Amniotic epithelial cell (primary cell): ENCODE measurements at regions not wholly inside any gene's neighbourhood (a gene's known extent, or its start where the extent isn't known, plus 50 kb on each side); places are given as distances from the start of the nearest gene placed in this dataset.

Experiments used
- DNase-seq: peaks from one replicate; pipeline ENCODE4 v3.0.0-alpha.2; 2010; ENCODE audit warnings: low read depth

DNA sequence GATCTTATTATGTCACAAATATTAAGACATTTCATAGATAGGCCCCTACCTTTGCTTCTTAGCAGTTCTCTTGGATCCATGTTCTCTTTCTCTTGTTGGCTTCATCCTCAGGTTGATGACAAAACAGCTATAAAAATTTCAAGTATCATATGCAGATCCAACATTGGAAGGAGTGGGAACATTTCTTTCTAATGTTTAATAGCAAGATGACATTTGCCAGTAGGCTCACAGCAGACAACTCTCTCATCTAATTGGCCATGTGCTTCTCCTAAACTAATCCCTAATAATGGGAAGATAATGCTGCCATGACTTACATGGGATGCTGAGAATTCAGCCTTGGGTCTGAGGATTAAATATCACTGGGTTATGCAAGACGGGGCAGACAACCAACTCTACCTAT is 485.5 kb upstream of the SEMA6A start:
- no peak for DNase-seq

DNA sequence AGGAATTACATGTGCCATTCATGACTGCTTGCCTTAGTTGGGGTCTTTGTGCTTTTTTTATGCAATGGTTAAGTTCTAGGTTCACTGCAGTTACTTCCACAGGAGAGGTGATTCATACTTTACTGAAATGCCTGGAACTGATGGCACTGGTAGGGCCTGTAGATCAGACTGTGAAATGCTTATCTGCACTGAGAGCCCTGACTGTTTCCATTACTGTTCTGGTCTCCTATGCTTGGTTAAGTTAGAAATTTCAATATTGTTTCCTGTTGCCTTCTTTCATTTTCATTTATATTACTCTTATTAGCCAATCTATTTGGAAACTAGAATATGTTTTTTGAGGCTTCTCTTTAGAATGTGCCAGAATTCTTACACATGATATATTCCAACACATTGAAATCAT is 484.1 kb upstream of the SEMA6A start:
- DNase-seq = no peak

DNA sequence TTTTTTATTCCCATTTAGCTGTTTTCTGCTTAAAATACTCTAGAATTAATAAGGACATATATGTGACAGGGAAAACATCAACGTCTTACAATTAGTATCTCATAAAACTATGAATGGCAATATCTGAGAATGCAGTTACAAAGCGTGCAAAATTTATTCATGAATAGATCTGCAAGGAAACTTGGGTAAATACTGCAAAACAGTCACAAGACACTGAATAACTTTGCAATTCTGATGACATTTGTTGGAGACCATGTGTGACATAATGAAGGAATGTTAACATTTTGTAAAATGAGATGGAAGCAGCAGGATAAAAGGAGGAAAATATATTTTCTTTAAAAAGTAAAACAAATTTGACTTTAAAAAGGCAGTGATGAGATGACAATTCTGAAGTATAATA is 480.9 kb upstream of the SEMA6A start:
- DNase-seq = no peak

DNA sequence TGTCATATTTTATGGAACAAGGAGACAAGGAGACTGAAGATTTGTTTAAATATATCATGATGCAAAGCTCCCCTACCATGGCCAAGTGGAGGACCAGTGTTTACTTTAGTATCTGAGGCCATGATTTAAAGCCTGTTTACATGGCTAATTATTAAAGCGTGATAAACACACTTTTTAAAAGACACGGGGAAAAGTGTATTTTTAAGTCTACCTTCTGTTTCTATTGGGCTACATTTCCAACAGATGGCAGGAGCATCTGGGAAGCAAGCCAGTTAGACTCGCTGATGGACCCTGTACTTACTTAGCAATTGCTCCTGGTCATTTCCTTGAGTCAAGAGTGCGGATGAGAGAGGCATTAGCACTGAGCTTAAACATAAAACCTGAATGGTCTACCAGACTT is 480.3 kb upstream of the SEMA6A start:
- DNase-seq = no peak

DNA sequence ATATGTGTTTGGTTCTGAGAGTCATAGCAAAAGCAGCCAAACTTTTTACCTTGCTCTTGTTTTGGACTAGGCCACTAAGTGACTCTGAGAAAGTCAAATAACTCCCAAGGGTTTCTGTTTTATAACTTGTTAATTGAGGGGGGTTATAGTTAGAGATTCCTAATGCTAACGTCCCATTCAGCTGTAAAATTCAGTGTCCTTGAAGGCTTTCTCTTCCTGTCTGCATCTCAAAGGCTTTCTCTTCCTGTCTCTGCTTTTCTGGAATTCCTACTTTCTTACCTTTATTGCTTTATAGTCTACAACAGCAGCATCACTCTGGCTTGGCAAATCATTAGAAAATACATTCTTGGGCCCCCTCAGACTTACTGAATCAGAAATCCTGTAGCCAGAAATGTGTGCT is 479.5 kb upstream of the SEMA6A start:
- DNase-seq = no peak

DNA sequence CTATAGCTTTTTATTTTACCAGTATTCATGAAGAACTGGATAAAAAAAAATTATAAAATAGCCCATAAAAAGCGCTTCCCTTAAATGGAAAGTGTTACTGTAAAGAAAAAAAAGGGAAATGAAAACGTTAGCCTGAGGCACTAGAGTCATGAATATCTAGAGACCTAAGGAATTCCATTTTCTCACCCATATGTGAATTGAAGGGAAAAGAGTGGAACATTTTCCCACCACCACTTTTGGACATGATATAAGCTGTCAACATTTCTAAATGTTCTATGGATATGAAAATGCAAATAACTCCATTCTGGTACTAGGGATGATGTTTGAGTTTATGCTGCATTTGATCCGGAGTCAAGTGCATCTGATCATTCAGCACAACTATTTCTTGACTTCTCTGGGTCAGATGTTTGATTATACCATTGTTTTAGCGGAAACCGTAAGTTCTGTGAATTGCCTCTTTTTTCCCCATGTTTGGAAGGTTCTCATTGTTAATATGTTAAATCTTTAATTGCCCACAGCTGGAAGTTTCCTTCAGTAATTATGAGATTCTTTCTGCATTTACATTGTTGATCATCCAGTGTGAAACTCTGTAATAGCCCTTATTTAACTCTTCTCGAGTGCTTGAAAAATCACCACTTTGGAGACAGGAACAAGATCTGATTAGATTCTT is 467.4 kb upstream of the SEMA6A start:
- no peak for DNase-seq

DNA sequence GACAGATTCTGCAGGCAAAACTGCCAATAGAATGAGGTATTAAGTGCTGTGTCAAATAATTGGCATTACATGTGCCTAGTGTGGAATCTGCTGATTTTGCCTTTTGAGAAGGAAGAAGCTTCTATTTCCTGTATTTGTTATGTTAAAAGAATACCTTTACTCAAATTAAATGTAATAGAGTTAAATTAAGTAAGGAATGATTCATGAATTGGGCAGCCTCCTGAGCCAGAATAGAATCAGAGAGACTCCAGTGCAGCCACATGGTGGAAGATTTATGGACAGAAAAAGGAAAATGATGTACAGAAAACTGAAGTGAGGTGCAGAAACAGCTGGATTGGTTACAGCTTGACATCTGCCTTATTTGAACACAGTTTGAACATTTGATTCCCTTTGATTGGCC is 464.4 kb upstream of the SEMA6A start:
- no peak for DNase-seq

DNA sequence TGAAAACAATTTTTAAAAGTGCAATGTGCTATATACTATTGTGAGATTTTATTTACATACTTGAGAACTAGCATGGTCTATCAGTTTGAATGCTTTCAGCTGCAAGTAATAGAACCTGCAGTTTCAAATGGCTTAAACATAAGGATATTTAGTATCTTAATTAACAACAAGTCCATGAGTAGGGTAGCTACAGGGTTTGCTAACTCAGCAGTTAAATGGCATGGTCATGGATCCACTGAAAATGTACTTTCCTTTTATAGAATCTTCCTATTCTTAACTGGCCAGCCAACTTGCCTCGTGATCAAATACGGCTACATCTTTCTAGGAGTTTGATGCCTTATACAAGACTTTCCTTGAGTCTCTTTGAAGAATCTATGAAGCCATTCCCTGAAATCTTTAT is 452.8 kb upstream of the SEMA6A start:
- DNase-seq = no peak

DNA sequence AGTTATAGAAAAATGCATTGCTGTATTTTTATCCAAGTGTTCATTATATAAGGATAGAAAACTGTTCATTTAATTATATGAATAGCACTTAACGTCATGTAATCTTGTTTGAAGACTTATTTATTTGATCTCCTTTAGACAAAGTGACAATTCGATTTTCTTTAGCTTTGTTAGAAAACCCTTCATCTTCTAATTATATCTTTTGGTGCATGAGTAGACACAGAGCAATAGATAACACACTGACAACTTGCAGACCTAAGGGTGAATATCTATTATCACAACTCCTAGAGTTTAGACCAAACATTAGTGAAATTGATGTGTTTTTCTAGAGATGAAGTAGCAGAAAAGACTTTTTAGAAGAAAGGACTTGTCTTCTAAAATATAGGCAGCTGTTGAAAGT is 446.4 kb upstream of the SEMA6A start:
- no peak for DNase-seq

DNA sequence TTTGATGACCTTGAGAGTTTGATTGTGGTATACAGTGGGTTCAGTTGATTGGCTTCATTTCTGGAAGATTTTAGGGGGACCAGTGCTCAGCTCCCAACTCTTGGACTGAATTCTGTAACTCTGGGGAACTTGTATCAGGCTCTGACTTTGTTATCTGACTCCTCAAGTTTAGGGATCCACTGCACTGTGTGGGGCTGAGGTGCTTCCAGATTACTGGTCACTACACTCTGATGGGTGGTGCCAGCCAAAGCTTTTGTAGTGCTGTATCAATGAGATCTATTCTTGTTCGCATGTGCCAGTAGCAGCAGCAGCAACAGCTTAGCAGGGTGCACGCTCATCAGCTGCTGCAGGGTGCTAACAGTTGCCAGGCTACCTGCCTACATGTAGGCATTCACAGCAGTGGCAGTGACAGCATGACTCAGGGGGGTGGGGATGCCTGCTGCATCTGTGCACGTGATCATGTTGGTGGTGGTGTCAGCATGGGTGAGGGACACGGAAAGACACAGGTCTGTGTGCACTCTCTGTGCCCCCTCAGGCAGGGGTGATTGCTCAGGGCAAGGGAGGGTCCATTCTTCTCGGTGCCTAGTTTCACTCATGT is 438.8 kb upstream of the SEMA6A start:
- DNase-seq = no peak

DNA sequence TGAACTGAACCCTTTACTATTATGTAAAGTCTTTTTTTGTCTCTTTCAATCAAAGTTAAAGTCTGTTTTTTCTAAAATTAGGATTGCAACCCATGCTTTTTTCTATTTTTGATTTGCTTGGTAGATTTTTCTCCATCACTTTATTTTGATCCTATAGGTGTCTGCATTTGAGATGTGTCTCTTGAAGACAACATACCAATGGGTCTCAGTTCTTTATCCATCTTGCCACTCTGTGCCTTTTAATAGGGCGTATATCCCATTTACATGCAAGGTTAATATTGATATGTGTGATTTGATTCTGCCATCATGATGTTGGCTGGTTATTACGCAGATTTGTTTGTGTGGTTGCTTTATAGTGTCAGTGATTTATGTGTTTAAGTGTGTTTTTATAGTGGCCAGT is 436.0 kb upstream of the SEMA6A start:
- no peak for DNase-seq

DNA sequence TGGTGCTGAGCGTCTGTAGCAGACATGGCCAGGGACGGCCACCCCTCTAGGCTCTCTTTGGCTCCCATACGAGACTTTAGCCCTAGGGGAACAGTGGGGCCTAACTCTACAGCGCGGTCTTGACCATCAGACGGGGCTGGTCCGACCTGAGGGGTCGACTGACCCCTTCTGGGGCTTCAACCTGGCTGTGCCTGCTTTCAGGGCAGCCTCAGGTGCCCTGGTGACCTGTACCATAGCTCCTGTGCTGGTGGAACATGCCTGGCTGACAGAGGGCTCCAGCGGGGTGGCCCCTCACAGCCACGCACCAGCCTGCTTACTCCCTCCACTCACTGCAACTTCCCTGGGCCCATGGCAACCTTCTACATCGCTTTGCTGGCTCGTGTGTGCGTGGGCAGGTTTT is 423.4 kb upstream of the SEMA6A start:
- no peak for DNase-seq

DNA sequence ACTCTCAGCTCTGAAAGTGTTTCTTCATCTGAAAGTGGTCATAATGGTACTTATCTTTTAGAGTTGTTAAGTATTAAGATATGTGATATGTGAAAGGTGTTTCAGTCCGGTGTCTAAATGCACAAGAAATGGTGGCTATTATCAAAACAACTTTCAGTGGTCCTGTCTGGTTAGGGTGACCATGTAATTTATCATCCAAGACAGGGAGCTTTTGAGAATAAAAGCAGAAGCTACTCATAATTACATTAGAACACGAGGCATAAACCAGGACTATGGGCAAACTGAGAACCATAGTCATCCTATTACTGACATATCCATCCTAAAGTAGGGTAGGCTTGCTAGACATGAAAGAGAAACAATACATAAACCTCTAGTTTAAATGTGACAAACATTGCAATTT is 418.1 kb upstream of the SEMA6A start:
- DNase-seq = no peak

DNA sequence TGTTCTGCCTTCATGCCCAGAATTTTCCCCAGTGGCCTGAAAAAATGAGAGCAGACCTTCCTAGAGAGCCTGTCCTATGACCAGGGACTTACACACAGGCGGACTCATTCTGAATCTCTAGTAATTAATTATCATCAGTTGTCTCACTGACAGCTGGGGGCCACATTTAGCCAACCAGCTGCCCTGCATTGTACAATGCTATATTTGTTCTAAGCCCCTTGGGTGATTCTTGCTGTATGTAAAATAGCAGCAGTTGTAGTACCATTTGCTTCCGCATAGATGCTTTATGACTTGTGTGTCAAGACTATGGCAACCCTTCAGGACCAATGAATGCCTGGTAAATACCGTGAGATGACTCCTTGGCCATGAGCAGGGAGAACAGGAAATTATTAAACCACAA is 415.4 kb upstream of the SEMA6A start:
- DNase-seq = no peak

DNA sequence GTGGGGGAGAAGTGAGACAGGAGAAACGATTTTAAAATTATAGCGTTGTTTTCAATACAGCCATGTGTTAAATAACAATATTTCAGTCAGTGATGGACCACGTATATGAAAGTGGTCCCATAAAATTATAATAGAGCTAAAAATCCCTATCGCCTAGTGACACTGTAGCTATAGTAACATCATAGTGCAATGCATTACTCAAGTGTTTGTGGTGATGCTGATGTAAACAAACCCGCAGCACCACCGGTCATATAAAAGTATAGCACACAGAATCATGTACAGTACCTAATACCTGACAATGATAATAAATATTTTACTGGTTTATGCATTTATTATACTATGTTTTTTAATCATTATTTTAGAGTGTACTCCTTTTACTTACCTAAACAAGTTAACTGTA is 407.4 kb upstream of the SEMA6A start:
- DNase-seq = no peak

DNA sequence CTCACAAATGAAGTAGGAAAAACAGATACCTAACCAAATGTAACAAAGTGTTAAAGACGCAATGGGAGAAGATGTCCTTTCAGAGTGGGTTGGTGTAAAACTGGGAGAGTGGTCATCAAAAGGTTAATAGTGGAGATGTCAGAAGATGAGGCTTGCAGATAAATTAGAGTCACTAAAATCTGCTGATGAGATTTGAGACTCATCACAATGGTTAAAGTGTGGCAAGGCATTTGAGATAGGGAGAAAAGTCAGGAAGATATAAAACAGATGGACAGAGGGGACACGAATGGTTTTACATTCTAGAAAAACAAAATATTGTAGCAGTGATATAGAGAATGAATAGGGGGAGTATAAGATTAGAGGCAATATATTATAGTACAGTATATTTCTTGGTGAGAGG is 406.0 kb upstream of the SEMA6A start:
- DNase-seq = no peak

DNA sequence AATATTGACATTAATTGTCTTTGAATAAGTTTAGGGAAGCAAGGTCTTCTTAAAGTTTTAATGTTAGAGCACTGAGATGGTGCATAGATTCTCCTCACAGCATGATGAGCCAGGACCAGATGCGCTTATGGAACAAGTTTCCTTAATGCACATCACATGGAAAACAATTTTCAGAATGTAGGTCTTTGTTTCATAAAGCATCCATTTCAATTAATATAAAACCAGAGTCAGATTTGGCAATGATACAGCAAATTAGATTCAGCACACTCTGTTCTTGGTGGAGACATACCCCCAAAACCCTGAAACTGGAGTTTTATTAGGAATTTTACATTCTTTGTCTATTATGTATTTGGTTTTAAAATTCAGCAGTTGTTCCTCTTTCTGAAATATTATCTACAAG is 402.1 kb upstream of the SEMA6A start:
- DNase-seq = no peak

DNA sequence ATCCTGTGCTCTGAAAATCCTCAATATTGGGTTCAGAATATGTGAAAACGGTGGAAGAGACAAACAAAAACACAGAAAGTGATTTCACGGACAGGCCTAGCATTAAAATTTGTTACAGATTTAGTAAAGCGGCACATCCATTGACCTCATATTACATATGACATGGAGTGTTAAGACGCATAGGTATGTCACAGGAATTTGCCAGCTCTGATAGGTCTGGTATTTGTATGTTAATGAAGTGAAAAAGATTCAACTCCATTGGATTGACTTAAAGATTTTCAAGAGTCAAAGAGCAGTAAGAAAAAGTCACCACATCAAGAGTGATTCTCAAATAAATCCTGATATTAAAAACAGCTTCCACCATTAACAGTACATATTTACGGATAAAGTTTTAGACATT is 396.5 kb upstream of the SEMA6A start:
- no peak for DNase-seq

DNA sequence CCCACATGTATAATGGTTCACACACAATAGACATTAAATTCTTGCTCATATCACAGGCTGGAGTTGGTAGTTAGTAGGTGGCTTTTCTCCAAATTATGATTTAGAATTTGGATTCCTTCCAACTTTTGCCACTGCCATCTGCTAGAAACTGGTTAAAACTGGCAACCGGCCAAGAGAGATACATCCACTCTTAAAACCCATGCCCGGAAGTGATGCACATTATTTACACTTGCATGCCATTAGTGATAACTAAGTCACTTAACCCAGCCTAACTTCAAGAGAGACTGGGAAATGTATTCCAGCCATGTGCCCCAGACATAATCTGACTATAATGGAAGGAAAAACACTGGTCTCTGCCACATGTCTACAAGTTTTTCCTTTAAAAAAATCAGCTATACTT is 395.7 kb upstream of the SEMA6A start:
- DNase-seq = no peak

DNA sequence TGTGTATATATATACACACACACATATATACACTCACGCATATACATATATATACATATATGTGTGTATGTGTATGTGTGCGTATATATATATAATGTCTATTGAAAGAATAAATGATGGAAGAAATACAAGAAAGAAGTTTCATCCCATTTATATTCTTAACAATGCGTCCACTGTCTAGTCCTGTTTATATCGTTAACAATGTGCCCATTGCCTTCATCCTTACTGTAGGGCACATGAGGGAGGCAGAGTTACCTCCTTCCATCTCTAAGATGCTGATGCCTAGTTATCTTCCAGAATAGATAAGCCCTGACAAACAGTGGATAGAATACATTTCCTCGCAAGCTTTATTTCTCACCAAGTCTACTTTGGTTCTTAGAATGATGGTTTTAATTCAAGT is 389.8 kb upstream of the SEMA6A start:
- DNase-seq = no peak

DNA sequence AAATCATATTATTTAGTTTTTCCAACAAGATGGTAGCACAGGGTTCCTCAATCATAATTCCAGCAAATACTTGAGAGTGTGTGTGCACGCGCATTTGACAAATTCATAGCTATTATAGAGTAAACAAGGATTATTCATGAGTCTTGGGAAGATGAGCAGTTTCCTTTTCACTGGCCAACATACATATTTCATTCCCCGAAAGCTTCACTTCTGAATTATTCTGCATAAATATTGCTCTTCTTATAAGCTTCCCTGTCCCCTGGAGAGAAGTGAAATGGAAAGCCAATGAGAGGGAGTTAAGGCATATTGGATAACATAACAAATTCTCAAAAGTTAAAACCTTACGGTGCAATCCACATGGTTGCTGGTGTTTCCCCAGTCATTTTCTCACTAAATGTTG is 386.4 kb upstream of the SEMA6A start:
- no peak for DNase-seq

DNA sequence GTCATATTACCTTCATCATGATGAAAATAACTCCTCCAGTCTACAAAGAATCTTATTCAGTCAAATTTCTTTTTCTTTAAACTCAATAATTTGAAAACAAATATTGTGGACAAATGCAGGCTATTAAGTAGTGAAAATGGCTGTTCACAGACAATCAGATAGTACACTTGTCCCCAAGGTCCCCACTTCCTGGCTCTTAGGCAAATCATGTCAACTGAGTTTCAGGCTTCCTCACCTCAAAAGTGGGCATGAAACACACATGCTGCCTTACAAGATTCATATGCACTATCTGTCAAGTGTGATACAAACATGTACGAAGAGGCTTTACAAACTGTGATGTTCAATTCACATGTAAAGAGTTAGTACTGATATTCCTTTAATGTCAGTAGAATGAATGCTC is 385.2 kb upstream of the SEMA6A start:
- DNase-seq = no peak

DNA sequence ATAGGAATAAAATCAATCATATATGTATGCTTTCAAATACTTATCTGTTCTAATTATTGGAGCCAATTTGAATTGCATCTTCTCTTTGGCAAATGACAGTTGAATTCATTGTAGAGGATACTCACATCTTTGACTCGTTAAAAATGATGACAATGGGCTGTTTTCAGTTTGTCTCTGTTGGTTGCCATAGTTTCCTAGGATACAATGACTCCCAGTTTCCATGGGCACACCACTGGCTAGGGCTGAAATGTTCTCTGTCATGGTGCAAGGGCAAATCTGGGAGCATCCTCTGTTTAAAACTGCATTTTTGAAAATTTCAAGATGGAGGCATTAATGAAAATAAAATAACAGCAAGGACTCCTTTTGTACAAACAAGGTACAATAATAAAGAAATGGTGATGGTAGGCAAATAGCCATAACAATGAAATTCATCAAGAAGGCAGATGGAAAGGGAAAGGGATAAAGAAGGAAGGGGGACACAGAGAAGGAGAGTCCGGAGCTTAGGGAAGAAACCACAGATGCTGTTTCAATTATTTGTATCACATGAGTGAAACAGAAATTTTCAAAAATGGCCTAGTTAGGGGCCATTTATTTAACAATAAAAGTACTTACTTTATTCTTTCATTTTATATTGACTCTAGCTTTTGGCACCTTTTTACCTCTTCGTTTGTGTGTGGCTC is 378.8 kb upstream of the SEMA6A start:
- no peak for DNase-seq

DNA sequence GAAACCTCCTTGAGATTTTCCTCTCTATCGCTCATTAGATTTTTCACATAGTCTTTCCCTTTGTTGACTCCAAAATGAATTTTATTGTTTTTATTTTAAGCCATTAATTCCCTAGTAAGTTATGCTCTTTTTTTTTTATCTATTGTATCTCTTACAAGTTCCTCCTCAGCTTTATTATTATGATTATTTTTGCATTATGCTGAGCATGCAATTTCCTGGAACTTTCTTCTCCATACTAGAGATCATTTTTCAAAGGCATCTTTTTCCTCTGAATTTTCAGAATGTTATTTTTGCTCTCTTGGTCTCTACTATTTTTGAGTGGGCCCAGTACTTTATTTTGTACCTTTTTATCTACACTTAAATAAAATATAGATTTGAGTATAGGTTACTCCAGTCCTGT is 376.6 kb upstream of the SEMA6A start:
- DNase-seq = no peak
